MM.1S (cell line): ENCODE measurements at regions not wholly inside any gene's neighbourhood (a gene's known extent, or its start where the extent isn't known, plus 50 kb on each side); places are given as distances from the start of the nearest gene placed in this dataset.

Experiments used
- DNase-seq: peaks from one replicate; pipeline ENCODE4 v3.0.0-alpha.2; 2015
- H2AFZ ChIP-seq: fragments of 300-600 bp; sonication (generic); 2 replicates; pipeline ENCODE4 v1.6.0; 2016; ENCODE audit warnings: antibody characterized with exemption, low read length
- H3F3A ChIP-seq: fragments of 300-600 bp; sonication (generic); 2 replicates; pipeline ENCODE4 v1.6.1; 2016; ENCODE audit warnings: mild to moderate bottlenecking, antibody characterized with exemption, low read length, moderate library complexity, mixed read lengths; ENCODE audit not compliant: insufficient read depth
- H3K27ac ChIP-seq: fragments of 300-600 bp; sonication (generic); 2 replicates; pipeline ENCODE4 v1.5.1; 2016; ENCODE audit warnings: mild to moderate bottlenecking, low read length
- H3K27me3 ChIP-seq: fragments of 300-600 bp; sonication (generic); replicated peaks from 2 replicates; pipeline ENCODE4 v1.6.0; 2016; ENCODE audit warnings: low read length; ENCODE audit not compliant: insufficient read depth
- H3K36me3 ChIP-seq: fragments of 300-600 bp; sonication (generic); replicated peaks from 2 replicates; pipeline ENCODE4 v1.6.1; 2016; ENCODE audit warnings: mild to moderate bottlenecking, low read length, mixed read lengths; ENCODE audit not compliant: insufficient read depth
- H3K4me1 ChIP-seq: fragments of 300-600 bp; sonication (generic); 2 replicates; pipeline ENCODE4 v1.6.1; 2016; ENCODE audit warnings: low read length, mixed read lengths
- H3K4me2 ChIP-seq: fragments of 300-600 bp; sonication (generic); 2 replicates; pipeline ENCODE4 v1.6.0; 2016; ENCODE audit warnings: low read depth, low read length
- H3K4me3 ChIP-seq: fragments of 300-600 bp; sonication (generic); 2 replicates; pipeline ENCODE4 v1.5.1; 2016; ENCODE audit warnings: low read length, mixed read lengths
- H3K79me2 ChIP-seq: fragments of 300-600 bp; sonication (generic); 2 replicates; pipeline ENCODE4 v1.6.1; 2016; ENCODE audit warnings: mixed run types, low read length, mixed read lengths
- H3K9ac ChIP-seq: fragments of 300-600 bp; sonication (generic); 2 replicates; pipeline ENCODE4 v1.6.1; 2016; ENCODE audit warnings: low read length, mixed read lengths
- H3K9me2 ChIP-seq: fragments of 300-600 bp; sonication (generic); replicated peaks from 2 replicates; pipeline ENCODE4 v1.6.1; 2016; ENCODE audit warnings: mild to moderate bottlenecking, low read length, mixed read lengths; ENCODE audit not compliant: insufficient read depth
- H3K9me3 ChIP-seq: fragments of 300-600 bp; sonication (generic); replicated peaks from 2 replicates; pipeline ENCODE4 v1.6.1; 2016; ENCODE audit warnings: mild to moderate bottlenecking, low read length, mixed read lengths; ENCODE audit not compliant: insufficient read depth
- H4K20me1 ChIP-seq: fragments of 300-600 bp; sonication (generic); 2 replicates; pipeline ENCODE4 v1.6.1; 2016; ENCODE audit warnings: mild to moderate bottlenecking, low read length, moderate library complexity, mixed read lengths; ENCODE audit not compliant: insufficient read depth
- EZH2 ChIP-seq: fragments of 300-600 bp; sonication (generic); optimal IDR thresholded peaks from 2 replicates; pipeline ENCODE3; 2017; ENCODE audit warnings: low read depth, mild to moderate bottlenecking, antibody characterized with exemption, low read length, mixed read lengths
- EZH2phosphoT487 ChIP-seq: fragments of 300-600 bp; sonication (generic); IDR thresholded peaks from 2 replicates; pipeline ENCODE4 v1.6.1; 2018; ENCODE audit warnings: antibody characterized with exemption, low read length
- TF ChIP-seq, protein P1 (sequence below): fragments of 300-600 bp; sonication (generic); IDR thresholded peaks from 2 replicates; pipeline ENCODE4 v1.5.1; 2016; ENCODE audit warnings: antibody characterized with exemption, low read length, mixed read lengths

DNA sequence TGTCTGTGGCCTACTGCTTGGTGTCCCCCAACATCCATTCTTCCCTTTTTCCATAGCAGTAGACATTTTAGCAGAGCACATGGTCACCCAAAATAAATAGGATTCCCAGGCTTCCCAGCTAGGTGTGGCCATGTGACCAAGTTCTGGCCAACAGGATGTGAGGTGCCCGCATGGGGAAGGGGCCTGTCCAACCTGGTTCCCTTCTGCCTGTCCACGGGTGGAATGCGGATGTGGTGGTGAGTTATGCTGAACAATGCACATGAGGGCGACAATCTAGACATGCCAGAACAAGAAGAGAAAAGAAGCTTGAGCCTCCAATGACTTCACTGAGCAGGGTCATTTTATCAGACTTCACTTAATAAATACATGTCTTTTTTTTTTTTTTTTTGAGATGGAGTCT lies 77.6 kb upstream of the DLG1 start:
- DNase-seq = no peak
- Histone ChIP-seq H3K79me2 (no peaks in the 10 kb centered on the region), H3K9me2 (no peaks in the 10 kb centered on the region), H3K27me3 (no peaks in the 10 kb centered on the region), H3K4me2 (no peak overlapping the region), H3K9ac (no peak overlapping the region), H3K9me3 (no peaks in the 10 kb centered on the region), H3K27ac (no peak overlapping the region), H3K4me1 (peaks cover 4% of the 10 kb centered on the region; the same call in 1 of the 2 replicates), H2AFZ (no peak overlapping the region), H4K20me1 (no peaks in the 10 kb centered on the region), H3K4me3 (no peak overlapping the region), H3K36me3 (no peaks in the 10 kb centered on the region), H3F3A (no peaks in the 10 kb centered on the region)
- TF ChIP-seq, protein P1, sequence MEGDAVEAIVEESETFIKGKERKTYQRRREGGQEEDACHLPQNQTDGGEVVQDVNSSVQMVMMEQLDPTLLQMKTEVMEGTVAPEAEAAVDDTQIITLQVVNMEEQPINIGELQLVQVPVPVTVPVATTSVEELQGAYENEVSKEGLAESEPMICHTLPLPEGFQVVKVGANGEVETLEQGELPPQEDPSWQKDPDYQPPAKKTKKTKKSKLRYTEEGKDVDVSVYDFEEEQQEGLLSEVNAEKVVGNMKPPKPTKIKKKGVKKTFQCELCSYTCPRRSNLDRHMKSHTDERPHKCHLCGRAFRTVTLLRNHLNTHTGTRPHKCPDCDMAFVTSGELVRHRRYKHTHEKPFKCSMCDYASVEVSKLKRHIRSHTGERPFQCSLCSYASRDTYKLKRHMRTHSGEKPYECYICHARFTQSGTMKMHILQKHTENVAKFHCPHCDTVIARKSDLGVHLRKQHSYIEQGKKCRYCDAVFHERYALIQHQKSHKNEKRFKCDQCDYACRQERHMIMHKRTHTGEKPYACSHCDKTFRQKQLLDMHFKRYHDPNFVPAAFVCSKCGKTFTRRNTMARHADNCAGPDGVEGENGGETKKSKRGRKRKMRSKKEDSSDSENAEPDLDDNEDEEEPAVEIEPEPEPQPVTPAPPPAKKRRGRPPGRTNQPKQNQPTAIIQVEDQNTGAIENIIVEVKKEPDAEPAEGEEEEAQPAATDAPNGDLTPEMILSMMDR = no peak
- TF ChIP-seq EZH2 = no peak
- no peak for TF ChIP-seq EZH2phosphoT487

DNA sequence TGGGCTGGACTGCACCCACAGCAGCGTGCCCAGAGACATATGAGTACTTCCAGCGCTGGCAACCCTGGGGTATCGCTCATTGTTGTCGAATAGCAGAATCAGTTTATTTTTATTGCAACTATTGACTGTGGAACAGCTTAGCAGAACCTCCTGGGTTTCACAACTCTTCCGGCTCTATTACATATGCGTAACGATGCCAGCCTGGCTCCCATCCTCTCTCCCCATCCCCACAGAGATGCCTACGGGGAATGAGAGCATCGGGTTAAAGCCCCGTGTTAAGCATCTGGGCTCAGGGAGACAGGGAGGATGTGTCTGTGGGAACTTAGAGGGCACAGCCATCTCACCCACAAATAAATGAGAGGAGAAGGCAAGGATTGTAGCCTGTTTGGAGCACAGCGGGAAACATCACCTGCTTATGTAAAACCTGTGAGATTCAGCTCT lies 76.6 kb upstream of the DLG1 start:
- Histone ChIP-seq H3K9me2 (no peaks in the 10 kb centered on the region), H3K4me3 (no peak overlapping the region), H3K27ac (no peak overlapping the region), H3K36me3 (no peaks in the 10 kb centered on the region), H3K79me2 (no peaks in the 10 kb centered on the region), H3K9me3 (no peaks in the 10 kb centered on the region), H3K9ac (no peak overlapping the region), H3K27me3 (no peaks in the 10 kb centered on the region), H2AFZ (no peak overlapping the region), H4K20me1 (no peaks in the 10 kb centered on the region), H3K4me1 (peaks cover 4% of the 10 kb centered on the region; the same call in 1 of the 2 replicates), H3K4me2 (no peak overlapping the region), H3F3A (no peaks in the 10 kb centered on the region)
- DNase-seq = no peak
- TF ChIP-seq EZH2phosphoT487 (no peak), EZH2 (no peak)
- TF ChIP-seq, protein P1 = no peak

- no peaks in the 10 kb centered on the region for H3K4me1 ChIP-seq
- no peaks in the 10 kb centered on the region for H3F3A ChIP-seq
- no peak overlapping the region for H3K9ac ChIP-seq
- no peaks in the 10 kb centered on the region for H3K27me3 ChIP-seq
- H2AFZ ChIP-seq = no peak overlapping the region
- no peaks in the 10 kb centered on the region for H3K9me3 ChIP-seq
- H3K4me2 ChIP-seq = no peak overlapping the region
- H3K27ac ChIP-seq = no peak overlapping the region
- H3K4me3 ChIP-seq = no peak overlapping the region
- H3K36me3 ChIP-seq = no peaks in the 10 kb centered on the region
- TF ChIP-seq, protein P1 = no peak
- TF ChIP-seq EZH2phosphoT487 = no peak
- no peak for TF ChIP-seq EZH2
- no peaks in the 10 kb centered on the region for H4K20me1 ChIP-seq
- no peaks in the 10 kb centered on the region for H3K79me2 ChIP-seq
- DNase-seq = no peak
- no peaks in the 10 kb centered on the region for H3K9me2 ChIP-seq
Observed at GRCh38 chr3:197373096-197373495, 74.7 kb upstream of the DLG1 start.
